Ovary (tissue), 3 donors: ENCODE measurements at regions not wholly inside any gene's neighbourhood (a gene's known extent, or its start where the extent isn't known, plus 50 kb on each side); places are given as distances from the start of the nearest gene placed in this dataset.
"Not testable (repeated sequence)": the region's sequence is repeated elsewhere in the genome, so short reads cannot be mapped to it uniquely, and the experiment has no call there.

Experiments
- EP300 ChIP-seq: sonication (generic); formaldehyde crosslinking; IDR thresholded peaks from one replicate; pipeline ENCODE4 v1.6.1; 2017; ENCODE audit warnings: antibody characterized with exemption
- POLR2A ChIP-seq: fragments of 450-650 bp; IDR thresholded peaks from one replicate; pipeline ENCODE4 v1.6.1; 2017; ENCODE audit warnings: antibody characterized with exemption, mild to moderate bottlenecking, moderate library complexity
- TF ChIP-seq, protein P1 (sequence below), 3 donors: fragments of 450-650 bp in 2 of 3; fragments of 200-600 bp in 1 of 3; IDR thresholded peaks; one replicate each; pipeline versions ENCODE4 v1.5.1 to v1.8.0; 2016 to 2022; ENCODE audit warnings: antibody characterized with exemption in 3 of 3, mild to moderate bottlenecking in 1 of 3
- donor health status: DM: no; HTN: no; CAD: no.

- TF ChIP-seq, protein P1, sequence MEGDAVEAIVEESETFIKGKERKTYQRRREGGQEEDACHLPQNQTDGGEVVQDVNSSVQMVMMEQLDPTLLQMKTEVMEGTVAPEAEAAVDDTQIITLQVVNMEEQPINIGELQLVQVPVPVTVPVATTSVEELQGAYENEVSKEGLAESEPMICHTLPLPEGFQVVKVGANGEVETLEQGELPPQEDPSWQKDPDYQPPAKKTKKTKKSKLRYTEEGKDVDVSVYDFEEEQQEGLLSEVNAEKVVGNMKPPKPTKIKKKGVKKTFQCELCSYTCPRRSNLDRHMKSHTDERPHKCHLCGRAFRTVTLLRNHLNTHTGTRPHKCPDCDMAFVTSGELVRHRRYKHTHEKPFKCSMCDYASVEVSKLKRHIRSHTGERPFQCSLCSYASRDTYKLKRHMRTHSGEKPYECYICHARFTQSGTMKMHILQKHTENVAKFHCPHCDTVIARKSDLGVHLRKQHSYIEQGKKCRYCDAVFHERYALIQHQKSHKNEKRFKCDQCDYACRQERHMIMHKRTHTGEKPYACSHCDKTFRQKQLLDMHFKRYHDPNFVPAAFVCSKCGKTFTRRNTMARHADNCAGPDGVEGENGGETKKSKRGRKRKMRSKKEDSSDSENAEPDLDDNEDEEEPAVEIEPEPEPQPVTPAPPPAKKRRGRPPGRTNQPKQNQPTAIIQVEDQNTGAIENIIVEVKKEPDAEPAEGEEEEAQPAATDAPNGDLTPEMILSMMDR (IDR thresholded peaks at IDR 0.05), result not testable (repeated sequence)
- not testable (repeated sequence) for TF ChIP-seq EP300, POLR2A
Measured at GRCh38 chr2:242018416-242018815, 148.9 kb downstream of the RTP5 start.
